K562 (cell line): ENCODE measurements at regions not wholly inside any gene's neighbourhood (a gene's known extent, or its start where the extent isn't known, plus 50 kb on each side); places are given as distances from the start of the nearest gene placed in this dataset.

Source experiments
- ADNP ChIP-seq: fragments of 200-800 bp; sonication (Bioruptor generic); IDR thresholded peaks from 2 replicates; pipeline ENCODE4 v1.6.1; 2016; ENCODE audit warnings: missing genetic modification characterization, missing compliant biosample characterization
- BRCA1 ChIP-seq, 2 experiments: fragments of 450-650 bp in 1 of 2; sonication (generic) in 1 of 2; formaldehyde crosslinking in 1 of 2; IDR thresholded peaks; 2 replicates each; pipeline versions ENCODE4 v1.5.0 to v1.6.1; 2017 to 2020; ENCODE audit warnings: mild to moderate bottlenecking in 1 of 2, missing genetic modification reagents in 1 of 2
- C11orf30 ChIP-seq: fragments of 450-650 bp; IDR thresholded peaks from 2 replicates; pipeline ENCODE4 v1.6.1; 2016; ENCODE audit warnings: low read depth, mild to moderate bottlenecking
- DNMT1 ChIP-seq: fragments of 450-650 bp; IDR thresholded peaks from 2 replicates; pipeline ENCODE4 v1.6.1; 2016; ENCODE audit warnings: antibody characterized with exemption, mild to moderate bottlenecking
- FOSL1 ChIP-seq: fragments of 200-800 bp; sonication (Bioruptor generic); conservative IDR thresholded peaks from 2 replicates; pipeline ENCODE4 v1.6.1; 2016; ENCODE audit warnings: missing genetic modification characterization, missing compliant biosample characterization
- FOXM1 ChIP-seq, 2 experiments: fragments of 450-650 bp in 1 of 2; sonication (generic) in 1 of 2; formaldehyde crosslinking in 1 of 2; IDR thresholded peaks; 2 replicates each; pipeline versions ENCODE4 v1.6.1 to v1.9.0; 2017 to 2022; ENCODE audit warnings: low read depth in 2 of 2, mild to moderate bottlenecking in 2 of 2, missing genetic modification reagents in 1 of 2, moderate library complexity in 1 of 2
- GATAD2B ChIP-seq: fragments of 450-650 bp; IDR thresholded peaks from 2 replicates; pipeline ENCODE4 v1.6.1; 2017; ENCODE audit warnings: mild to moderate bottlenecking, borderline replicate concordance
- LARP7 ChIP-seq: fragments of 450-650 bp; IDR thresholded peaks from 2 replicates; pipeline ENCODE4 v1.6.1; 2016
- MCM3 ChIP-seq: fragments of 450-650 bp; IDR thresholded peaks from 2 replicates; pipeline ENCODE4 v1.6.1; 2016
- POLR2H ChIP-seq: IDR thresholded peaks from 2 replicates; pipeline ENCODE4 v1.6.1; 2016; ENCODE audit warnings: missing genetic modification characterization, low read depth, mild to moderate bottlenecking, control low read depth, missing compliant biosample characterization, moderate library complexity
- POU5F1 ChIP-seq: fragments of 150-350 bp; IDR thresholded peaks from 2 replicates; pipeline ENCODE4 v1.6.1; 2014; ENCODE audit warnings: borderline replicate concordance, low read length, low read depth, mild to moderate bottlenecking; ENCODE audit not compliant: partially characterized antibody
- RFX1 ChIP-seq: fragments of 450-650 bp; IDR thresholded peaks from 2 replicates; pipeline ENCODE4 v1.6.1; 2016; ENCODE audit warnings: mild to moderate bottlenecking, moderate library complexity
- SMAD1 ChIP-seq: fragments of 150-350 bp; IDR thresholded peaks from 2 replicates; pipeline ENCODE4 v1.6.1; 2014; ENCODE audit warnings: low read length, low read depth; ENCODE audit not compliant: partially characterized antibody
- THRAP3 ChIP-seq: fragments of 450-650 bp; IDR thresholded peaks from 2 replicates; pipeline ENCODE4 v1.6.1; 2016; ENCODE audit warnings: mild to moderate bottlenecking, inconsistent platforms, borderline replicate concordance
- ZNF174 ChIP-seq: fragments of 250-450 bp; sonication (Bioruptor Pico); IDR thresholded peaks from 2 replicates; pipeline ENCODE4 v1.4.0; 2020; ENCODE audit warnings: mild to moderate bottlenecking
- ZNF324 ChIP-seq: fragments of 250-450 bp; sonication (Bioruptor Pico); IDR thresholded peaks from 2 replicates; pipeline ENCODE4 v1.4.0; 2020; ENCODE audit warnings: mild to moderate bottlenecking
- ZNF583 ChIP-seq: fragments of 250-450 bp; sonication (Bioruptor Pico); IDR thresholded peaks from 2 replicates; pipeline ENCODE4 v1.4.0; 2020
- TF ChIP-seq, protein P1 (sequence below): fragments of 450-650 bp; IDR thresholded peaks from 2 replicates; pipeline ENCODE4 v1.6.1; 2016; ENCODE audit warnings: antibody characterized with exemption
- TF ChIP-seq, protein P2 (sequence below): fragments of 200-400 bp; formaldehyde crosslinking; IDR thresholded peaks from 2 replicates; pipeline ENCODE4 v1.6.1; 2017; ENCODE audit warnings: mild to moderate bottlenecking, low read depth, low read length, moderate library complexity
- TF ChIP-seq, protein P3 (sequence below): fragments of 450-650 bp; formaldehyde crosslinking; IDR thresholded peaks from 2 replicates; pipeline ENCODE4 v1.4.0; 2022; ENCODE audit warnings: missing genetic modification characterization
- TF ChIP-seq, protein P4 (sequence below): fragments of 450-650 bp; conservative IDR thresholded peaks from 2 replicates; pipeline ENCODE4 v1.6.1; 2016; ENCODE audit warnings: missing genetic modification characterization, low read depth, mild to moderate bottlenecking, missing compliant biosample characterization, moderate library complexity
- TF ChIP-seq, protein P5 (sequence below): sonication (generic); formaldehyde crosslinking; IDR thresholded peaks from 2 replicates; pipeline ENCODE4 v1.8.0; 2022; ENCODE audit warnings: mild to moderate bottlenecking, missing genetic modification reagents

DNA sequence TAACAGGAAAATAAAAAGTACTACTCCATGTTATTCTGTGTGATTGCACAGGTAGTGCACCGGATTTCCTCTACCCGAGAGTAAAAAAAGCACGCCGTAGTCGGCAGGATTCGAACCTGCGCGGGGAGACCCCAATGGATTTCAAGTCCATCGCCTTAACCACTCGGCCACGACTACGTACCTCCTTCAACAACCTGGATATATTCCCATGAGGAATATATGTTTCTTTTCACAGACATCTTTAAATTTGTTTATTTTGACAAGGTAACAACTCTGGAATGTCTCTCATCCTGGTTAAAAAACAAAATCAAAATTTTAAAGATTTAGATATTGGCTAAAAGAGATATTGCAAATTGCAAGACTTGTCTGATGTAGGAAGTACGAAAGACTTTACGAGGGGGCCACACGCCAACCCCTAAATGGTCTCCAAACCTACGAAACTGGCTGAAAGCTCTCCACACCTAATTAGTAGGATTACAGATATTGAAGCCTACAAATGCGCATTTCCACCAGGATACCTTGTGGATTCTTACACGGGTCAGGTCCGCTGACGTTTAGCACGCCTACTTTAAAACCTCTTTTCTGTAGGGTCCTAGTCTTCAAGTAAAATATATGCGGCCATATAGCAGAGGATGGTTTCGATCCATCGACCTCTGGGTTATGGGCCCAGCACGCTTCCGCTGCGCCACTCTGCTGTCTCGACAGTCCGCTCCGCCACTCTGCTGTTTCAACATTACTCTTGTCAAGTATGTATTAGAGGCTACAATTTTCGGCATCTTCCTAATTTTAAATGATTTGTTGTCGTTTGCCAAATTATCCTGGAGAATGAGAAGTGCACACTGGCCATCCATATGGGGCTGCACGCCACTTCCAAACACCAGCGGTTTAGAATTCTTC lies 52.2 kb upstream of the BTN3A2 start (continued):
- TF ChIP-seq, protein P1, sequence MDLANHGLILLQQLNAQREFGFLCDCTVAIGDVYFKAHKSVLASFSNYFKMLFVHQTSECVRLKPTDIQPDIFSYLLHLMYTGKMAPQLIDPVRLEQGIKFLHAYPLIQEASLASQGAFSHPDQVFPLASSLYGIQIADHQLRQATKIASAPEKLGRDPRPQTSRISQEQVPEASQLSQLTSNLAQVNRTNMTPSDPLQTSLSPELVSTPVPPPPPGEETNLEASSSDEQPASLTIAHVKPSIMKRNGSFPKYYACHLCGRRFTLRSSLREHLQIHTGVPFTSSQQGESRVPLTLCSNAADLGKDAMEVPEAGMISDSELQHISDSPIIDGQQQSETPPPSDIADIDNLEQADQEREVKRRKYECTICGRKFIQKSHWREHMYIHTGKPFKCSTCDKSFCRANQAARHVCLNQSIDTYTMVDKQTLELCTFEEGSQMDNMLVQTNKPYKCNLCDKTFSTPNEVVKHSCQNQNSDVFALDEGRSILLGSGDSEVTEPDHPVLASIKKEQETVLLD: no peak
- TF ChIP-seq C11orf30: no peak
- TF ChIP-seq ZNF174 (CRISPR knock-in tag): no peak
- TF ChIP-seq POU5F1: peak; percentile 46
- TF ChIP-seq, protein P2, sequence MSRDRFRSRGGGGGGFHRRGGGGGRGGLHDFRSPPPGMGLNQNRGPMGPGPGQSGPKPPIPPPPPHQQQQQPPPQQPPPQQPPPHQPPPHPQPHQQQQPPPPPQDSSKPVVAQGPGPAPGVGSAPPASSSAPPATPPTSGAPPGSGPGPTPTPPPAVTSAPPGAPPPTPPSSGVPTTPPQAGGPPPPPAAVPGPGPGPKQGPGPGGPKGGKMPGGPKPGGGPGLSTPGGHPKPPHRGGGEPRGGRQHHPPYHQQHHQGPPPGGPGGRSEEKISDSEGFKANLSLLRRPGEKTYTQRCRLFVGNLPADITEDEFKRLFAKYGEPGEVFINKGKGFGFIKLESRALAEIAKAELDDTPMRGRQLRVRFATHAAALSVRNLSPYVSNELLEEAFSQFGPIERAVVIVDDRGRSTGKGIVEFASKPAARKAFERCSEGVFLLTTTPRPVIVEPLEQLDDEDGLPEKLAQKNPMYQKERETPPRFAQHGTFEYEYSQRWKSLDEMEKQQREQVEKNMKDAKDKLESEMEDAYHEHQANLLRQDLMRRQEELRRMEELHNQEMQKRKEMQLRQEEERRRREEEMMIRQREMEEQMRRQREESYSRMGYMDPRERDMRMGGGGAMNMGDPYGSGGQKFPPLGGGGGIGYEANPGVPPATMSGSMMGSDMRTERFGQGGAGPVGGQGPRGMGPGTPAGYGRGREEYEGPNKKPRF: no peak
- TF ChIP-seq FOSL1 (tag): no peak
- no peak for TF ChIP-seq RFX1
- TF ChIP-seq, protein P3, sequence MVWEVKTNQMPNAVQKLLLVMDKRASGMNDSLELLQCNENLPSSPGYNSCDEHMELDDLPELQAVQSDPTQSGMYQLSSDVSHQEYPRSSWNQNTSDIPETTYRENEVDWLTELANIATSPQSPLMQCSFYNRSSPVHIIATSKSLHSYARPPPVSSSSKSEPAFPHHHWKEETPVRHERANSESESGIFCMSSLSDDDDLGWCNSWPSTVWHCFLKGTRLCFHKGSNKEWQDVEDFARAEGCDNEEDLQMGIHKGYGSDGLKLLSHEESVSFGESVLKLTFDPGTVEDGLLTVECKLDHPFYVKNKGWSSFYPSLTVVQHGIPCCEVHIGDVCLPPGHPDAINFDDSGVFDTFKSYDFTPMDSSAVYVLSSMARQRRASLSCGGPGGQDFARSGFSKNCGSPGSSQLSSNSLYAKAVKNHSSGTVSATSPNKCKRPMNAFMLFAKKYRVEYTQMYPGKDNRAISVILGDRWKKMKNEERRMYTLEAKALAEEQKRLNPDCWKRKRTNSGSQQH (CRISPR knock-in tag): no peak
- TF ChIP-seq LARP7: no peak
- TF ChIP-seq SMAD1: no peak
- TF ChIP-seq ZNF324 (CRISPR knock-in tag): no peak
- peak; percentile 100 for TF ChIP-seq POLR2H
- no peak for TF ChIP-seq ZNF583
- no peak for TF ChIP-seq MCM3
- TF ChIP-seq, protein P4, sequence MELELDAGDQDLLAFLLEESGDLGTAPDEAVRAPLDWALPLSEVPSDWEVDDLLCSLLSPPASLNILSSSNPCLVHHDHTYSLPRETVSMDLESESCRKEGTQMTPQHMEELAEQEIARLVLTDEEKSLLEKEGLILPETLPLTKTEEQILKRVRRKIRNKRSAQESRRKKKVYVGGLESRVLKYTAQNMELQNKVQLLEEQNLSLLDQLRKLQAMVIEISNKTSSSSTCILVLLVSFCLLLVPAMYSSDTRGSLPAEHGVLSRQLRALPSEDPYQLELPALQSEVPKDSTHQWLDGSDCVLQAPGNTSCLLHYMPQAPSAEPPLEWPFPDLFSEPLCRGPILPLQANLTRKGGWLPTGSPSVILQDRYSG (tag): no peak
- TF ChIP-seq, protein P5, sequence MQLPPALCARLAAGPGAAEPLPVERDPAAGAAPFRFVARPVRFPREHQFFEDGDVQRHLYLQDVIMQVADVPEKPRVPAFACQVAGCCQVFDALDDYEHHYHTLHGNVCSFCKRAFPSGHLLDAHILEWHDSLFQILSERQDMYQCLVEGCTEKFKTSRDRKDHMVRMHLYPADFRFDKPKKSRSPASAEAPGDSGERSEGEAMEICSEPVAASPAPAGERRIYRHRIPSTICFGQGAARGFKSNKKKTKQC (CRISPR knock-in tag): no peak
- no peak for TF ChIP-seq ADNP (tag)
- TF ChIP-seq BRCA1 (IDR thresholded peaks at IDR 0.05): no peak
- no peak for TF ChIP-seq BRCA1 (CRISPR knock-in tag; IDR thresholded peaks at IDR 0.05)
- peak; percentile 71; the same call in 1 of the 2 replicates for TF ChIP-seq THRAP3
- no peak for TF ChIP-seq DNMT1
- TF ChIP-seq GATAD2B: peak; percentile 57
- TF ChIP-seq FOXM1 (IDR thresholded peaks at IDR 0.05; ENCODE audit: low read depth): no peak
- no peak for TF ChIP-seq FOXM1 (CRISPR knock-in tag; IDR thresholded peaks at IDR 0.05; ENCODE audit: low read depth)
